K562 (cell line): ENCODE measurements at regions not wholly inside any gene's neighbourhood (a gene's known extent, or its start where the extent isn't known, plus 50 kb on each side); places are given as distances from the start of the nearest gene placed in this dataset.

ENCODE experiments used
- CTBP1 ChIP-seq: fragments of 450-650 bp; IDR thresholded peaks from 2 replicates; pipeline ENCODE4 v1.6.1; 2016; ENCODE audit warnings: borderline replicate concordance
- E2F6 ChIP-seq, 2 experiments: IDR thresholded peaks; 2 replicates each; pipeline ENCODE4 v1.6.1; 2011; ENCODE audit warnings: borderline replicate concordance in 1 of 2, control low read depth in 1 of 2, low read depth in 1 of 2, low read length in 1 of 2, mild to moderate bottlenecking in 1 of 2, mixed read lengths in 1 of 2, moderate library complexity in 1 of 2; ENCODE audit not compliant: insufficient read depth in 1 of 2, insufficient read length in 1 of 2, poor library complexity in 1 of 2, severe bottlenecking in 1 of 2; ENCODE audit errors: extremely low read depth in 1 of 2
- FIP1L1 ChIP-seq: fragments of 200-400 bp; formaldehyde crosslinking; IDR thresholded peaks from 2 replicates; pipeline ENCODE4 v1.6.1; 2018; ENCODE audit warnings: mild to moderate bottlenecking, low read depth, low read length; ENCODE audit not compliant: poor library complexity, severe bottlenecking
- GABPB1 ChIP-seq: sonication (generic); formaldehyde crosslinking; IDR thresholded peaks from 2 replicates; pipeline ENCODE4 v1.8.0; 2022; ENCODE audit warnings: mild to moderate bottlenecking, missing genetic modification reagents
- PHF8 ChIP-seq: fragments of 200-600 bp; sonication (generic); IDR thresholded peaks from 2 replicates; pipeline ENCODE4 v1.6.1; 2012; ENCODE audit warnings: mixed run types, mild to moderate bottlenecking, inconsistent platforms, low read length, moderate library complexity, borderline replicate concordance
- POLR2G ChIP-seq: fragments of 200-400 bp; formaldehyde crosslinking; IDR thresholded peaks from 2 replicates; pipeline ENCODE4 v1.6.1; 2017; ENCODE audit warnings: low read depth, mild to moderate bottlenecking, antibody characterized with exemption, low read length, moderate library complexity
- RAD21 ChIP-seq, 2 experiments: fragments of 250-450 bp in 1 of 2; fragments of 450-650 bp in 1 of 2; sonication (Bioruptor Pico) in 1 of 2; formaldehyde crosslinking in 1 of 2; IDR thresholded peaks in 1 of 2; conservative IDR thresholded peaks in 1 of 2; 2 replicates each; pipeline versions ENCODE4 v1.4.0 to v1.8.0; 2020 to 2022; ENCODE audit warnings: mild to moderate bottlenecking in 2 of 2, moderate library complexity in 1 of 2
- RREB1 ChIP-seq: fragments of 250-450 bp; sonication (Bioruptor Pico); IDR thresholded peaks from 2 replicates; pipeline ENCODE4 v1.4.0; 2020
- SMC3 ChIP-seq: conservative IDR thresholded peaks from 2 replicates; pipeline ENCODE4 v1.6.1; 2011; ENCODE audit warnings: low read depth, low read length, improper control_type of control experiment; ENCODE audit not compliant: insufficient read depth
- YY1 ChIP-seq, 3 experiments: IDR thresholded peaks; 2 replicates each; pipeline ENCODE4 v1.6.1; 2011; ENCODE audit warnings: low read length in 2 of 3, mild to moderate bottlenecking in 2 of 3, moderate library complexity in 2 of 3, borderline replicate concordance in 1 of 3, control low read depth in 1 of 3, low read depth in 1 of 3; ENCODE audit not compliant: insufficient read depth in 3 of 3, insufficient replicate concordance in 2 of 3, control insufficient read depth in 1 of 3, insufficient read length in 1 of 3; ENCODE audit errors: extremely low read depth in 1 of 3
- TF ChIP-seq, protein P1 (sequence below): sonication (generic); formaldehyde crosslinking; IDR thresholded peaks from 2 replicates; pipeline ENCODE4 v1.9.0; 2022; ENCODE audit warnings: mild to moderate bottlenecking, missing genetic modification reagents
- TF ChIP-seq, protein P2 (sequence below): sonication (generic); formaldehyde crosslinking; IDR thresholded peaks from 2 replicates; pipeline ENCODE4 v1.8.0; 2022; ENCODE audit warnings: mild to moderate bottlenecking, missing genetic modification reagents

DNA sequence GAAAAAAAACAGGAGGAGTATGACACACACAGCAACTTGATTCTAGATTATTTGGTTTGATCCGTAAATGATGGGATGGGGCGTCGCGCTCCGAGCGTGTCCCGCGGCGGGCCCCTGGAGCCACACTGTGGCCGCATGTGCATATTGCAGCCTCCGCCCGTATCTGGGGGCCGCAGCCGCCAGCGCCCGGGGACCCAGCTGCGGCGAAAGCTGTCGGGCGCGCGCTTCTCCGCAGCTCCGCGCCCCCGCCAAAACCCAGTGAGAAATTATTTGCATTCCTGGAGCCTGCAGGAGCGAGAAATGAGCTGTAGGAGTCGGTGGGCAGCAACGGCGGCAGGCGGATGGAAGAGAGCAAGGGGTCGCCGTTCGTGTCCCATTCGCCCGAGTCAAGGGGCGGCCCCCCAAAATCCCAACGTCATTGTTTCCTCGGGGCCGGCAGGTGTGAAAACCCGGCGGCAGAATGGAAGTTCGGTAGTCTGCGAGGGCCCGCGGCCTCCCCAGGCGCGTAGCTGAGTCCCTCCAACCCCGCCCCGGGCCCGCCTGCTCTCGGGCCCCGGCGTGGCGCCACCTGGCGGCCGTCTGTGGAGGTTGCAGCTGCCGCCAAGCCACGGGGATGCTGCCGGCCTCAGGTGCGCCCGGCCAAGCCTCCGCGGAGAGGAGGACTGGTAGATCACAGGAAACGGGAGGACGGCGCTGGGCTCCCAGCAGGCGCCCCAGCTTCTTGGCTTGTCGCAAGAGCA is 86.8 kb downstream of the FAM72B start (continued):
- TF ChIP-seq FIP1L1 (peak; percentile 43), SMC3 (peak; percentile 42), YY1 (IDR thresholded peaks at IDR 0.05; ENCODE audit: borderline replicate concordance in 1 of 3, control insufficient read depth in 1 of 3, extremely low read depth in 1 of 3, insufficient read depth in 3 of 3, insufficient read length in 1 of 3, insufficient replicate concordance in 2 of 3, low read depth in 1 of 3, low read length in 2 of 3) (peak in 2 of 3 experiments; percentile 18 to 20), RAD21 (CRISPR knock-in tag; conservative IDR thresholded peaks at IDR 0.05 in 1 of 2, IDR thresholded peaks at IDR 0.05 in 1 of 2) (peak; percentile 38 to 69; a peak in 3 of 4 replicates), E2F6 (IDR thresholded peaks at IDR 0.05; ENCODE audit: borderline replicate concordance in 1 of 2, extremely low read depth in 1 of 2, insufficient read depth in 1 of 2, insufficient read length in 1 of 2, low read depth in 1 of 2, low read length in 1 of 2, poor library complexity in 1 of 2, severe bottlenecking in 1 of 2) (peak in 1 of 2 experiments; percentile 47), GABPB1 (CRISPR knock-in tag) (0 out of 2 replicates have a peak, but pooled peaks have one; percentile 32), CTBP1 (peak; percentile 89), RREB1 (peak; percentile 96), PHF8 (0 out of 2 replicates have a peak, but pooled peaks have one; percentile 11), POLR2G (peak; percentile 74)
- TF ChIP-seq, protein P1, sequence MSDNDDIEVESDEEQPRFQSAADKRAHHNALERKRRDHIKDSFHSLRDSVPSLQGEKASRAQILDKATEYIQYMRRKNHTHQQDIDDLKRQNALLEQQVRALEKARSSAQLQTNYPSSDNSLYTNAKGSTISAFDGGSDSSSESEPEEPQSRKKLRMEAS (CRISPR knock-in tag): peak; percentile 28; the same call in 1 of the 2 replicates
- TF ChIP-seq, protein P2, sequence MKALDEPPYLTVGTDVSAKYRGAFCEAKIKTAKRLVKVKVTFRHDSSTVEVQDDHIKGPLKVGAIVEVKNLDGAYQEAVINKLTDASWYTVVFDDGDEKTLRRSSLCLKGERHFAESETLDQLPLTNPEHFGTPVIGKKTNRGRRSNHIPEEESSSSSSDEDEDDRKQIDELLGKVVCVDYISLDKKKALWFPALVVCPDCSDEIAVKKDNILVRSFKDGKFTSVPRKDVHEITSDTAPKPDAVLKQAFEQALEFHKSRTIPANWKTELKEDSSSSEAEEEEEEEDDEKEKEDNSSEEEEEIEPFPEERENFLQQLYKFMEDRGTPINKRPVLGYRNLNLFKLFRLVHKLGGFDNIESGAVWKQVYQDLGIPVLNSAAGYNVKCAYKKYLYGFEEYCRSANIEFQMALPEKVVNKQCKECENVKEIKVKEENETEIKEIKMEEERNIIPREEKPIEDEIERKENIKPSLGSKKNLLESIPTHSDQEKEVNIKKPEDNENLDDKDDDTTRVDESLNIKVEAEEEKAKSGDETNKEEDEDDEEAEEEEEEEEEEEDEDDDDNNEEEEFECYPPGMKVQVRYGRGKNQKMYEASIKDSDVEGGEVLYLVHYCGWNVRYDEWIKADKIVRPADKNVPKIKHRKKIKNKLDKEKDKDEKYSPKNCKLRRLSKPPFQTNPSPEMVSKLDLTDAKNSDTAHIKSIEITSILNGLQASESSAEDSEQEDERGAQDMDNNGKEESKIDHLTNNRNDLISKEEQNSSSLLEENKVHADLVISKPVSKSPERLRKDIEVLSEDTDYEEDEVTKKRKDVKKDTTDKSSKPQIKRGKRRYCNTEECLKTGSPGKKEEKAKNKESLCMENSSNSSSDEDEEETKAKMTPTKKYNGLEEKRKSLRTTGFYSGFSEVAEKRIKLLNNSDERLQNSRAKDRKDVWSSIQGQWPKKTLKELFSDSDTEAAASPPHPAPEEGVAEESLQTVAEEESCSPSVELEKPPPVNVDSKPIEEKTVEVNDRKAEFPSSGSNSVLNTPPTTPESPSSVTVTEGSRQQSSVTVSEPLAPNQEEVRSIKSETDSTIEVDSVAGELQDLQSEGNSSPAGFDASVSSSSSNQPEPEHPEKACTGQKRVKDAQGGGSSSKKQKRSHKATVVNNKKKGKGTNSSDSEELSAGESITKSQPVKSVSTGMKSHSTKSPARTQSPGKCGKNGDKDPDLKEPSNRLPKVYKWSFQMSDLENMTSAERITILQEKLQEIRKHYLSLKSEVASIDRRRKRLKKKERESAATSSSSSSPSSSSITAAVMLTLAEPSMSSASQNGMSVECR: 0 out of 2 replicates have a peak, but pooled peaks have one; percentile 28
